Vagina (tissue), 2 donors: ENCODE measurements at regions not wholly inside any gene's neighbourhood (a gene's known extent, or its start where the extent isn't known, plus 50 kb on each side); places are given as distances from the start of the nearest gene placed in this dataset.

ENCODE experiments used
- POLR2A ChIP-seq, 2 donors: fragments of 450-650 bp; IDR thresholded peaks; one replicate each; pipeline ENCODE4 v1.6.1; 2017; ENCODE audit warnings: antibody characterized with exemption in 2 of 2, mild to moderate bottlenecking in 2 of 2, moderate library complexity in 2 of 2
- TF ChIP-seq, protein P1 (sequence below), 3 experiments: fragments of 450-650 bp in 2 of 3; fragments of 200-600 bp in 1 of 3; sonication (generic) in 1 of 3; IDR thresholded peaks; one replicate each; pipeline ENCODE4 v1.5.1; 2017 to 2019; ENCODE audit warnings: antibody characterized with exemption in 3 of 3, mild to moderate bottlenecking in 2 of 3, moderate library complexity in 2 of 3

DNA sequence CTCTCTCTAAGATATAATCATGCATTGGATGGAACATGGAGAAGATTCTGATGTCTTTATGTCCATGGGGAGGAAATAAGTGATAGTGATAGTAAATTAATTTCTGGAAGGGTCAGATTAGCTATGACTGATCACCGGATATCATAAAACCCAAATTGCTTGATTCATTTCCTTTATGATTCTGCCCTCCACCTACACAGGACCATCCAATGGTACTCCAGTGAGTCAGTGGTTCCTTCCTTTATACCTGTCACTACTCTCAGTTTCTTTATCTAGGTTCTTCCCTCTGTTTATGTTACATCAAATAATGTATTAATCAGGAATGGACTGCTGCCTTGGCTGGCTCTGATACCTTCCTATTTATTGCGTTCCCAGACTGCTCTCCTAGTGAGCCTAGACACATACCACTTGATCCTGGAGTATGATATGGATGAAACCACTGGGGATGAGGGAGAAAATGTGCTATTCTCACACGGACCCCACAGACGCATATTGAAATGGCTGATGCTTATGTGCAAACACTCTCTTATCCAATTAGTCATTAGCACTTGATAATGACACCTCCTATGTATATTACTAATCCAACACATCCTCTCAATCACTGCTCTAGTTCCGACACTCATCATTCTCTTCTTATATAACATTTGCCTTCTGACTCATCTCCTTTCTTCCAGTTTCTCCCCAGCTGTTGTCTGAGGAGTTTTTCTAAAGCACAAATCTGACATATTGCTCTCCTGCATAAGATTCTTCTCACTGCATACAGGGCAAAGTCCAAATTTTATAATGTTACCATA is 315.6 kb downstream of the INSIG2 start:
- TF ChIP-seq POLR2A (IDR thresholded peaks at IDR 0.05): no peak
- TF ChIP-seq, protein P1, sequence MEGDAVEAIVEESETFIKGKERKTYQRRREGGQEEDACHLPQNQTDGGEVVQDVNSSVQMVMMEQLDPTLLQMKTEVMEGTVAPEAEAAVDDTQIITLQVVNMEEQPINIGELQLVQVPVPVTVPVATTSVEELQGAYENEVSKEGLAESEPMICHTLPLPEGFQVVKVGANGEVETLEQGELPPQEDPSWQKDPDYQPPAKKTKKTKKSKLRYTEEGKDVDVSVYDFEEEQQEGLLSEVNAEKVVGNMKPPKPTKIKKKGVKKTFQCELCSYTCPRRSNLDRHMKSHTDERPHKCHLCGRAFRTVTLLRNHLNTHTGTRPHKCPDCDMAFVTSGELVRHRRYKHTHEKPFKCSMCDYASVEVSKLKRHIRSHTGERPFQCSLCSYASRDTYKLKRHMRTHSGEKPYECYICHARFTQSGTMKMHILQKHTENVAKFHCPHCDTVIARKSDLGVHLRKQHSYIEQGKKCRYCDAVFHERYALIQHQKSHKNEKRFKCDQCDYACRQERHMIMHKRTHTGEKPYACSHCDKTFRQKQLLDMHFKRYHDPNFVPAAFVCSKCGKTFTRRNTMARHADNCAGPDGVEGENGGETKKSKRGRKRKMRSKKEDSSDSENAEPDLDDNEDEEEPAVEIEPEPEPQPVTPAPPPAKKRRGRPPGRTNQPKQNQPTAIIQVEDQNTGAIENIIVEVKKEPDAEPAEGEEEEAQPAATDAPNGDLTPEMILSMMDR (IDR thresholded peaks at IDR 0.05): no peak
